ENCODE measurements at regions not wholly inside any gene's neighbourhood (a gene's known extent, or its start where the extent isn't known, plus 50 kb on each side); places are given as distances from the start of the nearest gene placed in this dataset.

DNA sequence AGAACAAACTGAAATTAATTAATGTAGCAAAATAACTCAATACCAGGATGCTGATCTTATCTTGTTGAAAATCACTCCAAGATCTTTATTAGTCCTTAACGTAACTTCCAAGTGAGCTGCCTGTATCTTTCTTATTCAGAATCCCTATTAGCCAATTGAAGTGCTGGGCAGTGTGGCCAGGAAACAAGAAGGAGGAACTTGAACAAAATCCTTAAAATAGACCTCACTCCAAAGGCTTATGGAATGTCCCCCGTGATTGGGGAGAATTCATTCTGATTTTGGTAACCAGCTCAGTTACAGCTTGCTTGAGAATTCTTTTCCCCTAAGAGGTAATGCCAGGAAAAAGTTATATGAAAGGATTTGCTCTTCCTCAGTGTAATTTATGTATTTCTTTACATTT is 171.0 kb downstream of the DEPDC1B start:
- TF ChIP-seq EP300 (IDR thresholded peaks at IDR 0.05) (no peak), POLR2A (IDR thresholded peaks at IDR 0.05) (no peak)
- TF ChIP-seq, protein P1, sequence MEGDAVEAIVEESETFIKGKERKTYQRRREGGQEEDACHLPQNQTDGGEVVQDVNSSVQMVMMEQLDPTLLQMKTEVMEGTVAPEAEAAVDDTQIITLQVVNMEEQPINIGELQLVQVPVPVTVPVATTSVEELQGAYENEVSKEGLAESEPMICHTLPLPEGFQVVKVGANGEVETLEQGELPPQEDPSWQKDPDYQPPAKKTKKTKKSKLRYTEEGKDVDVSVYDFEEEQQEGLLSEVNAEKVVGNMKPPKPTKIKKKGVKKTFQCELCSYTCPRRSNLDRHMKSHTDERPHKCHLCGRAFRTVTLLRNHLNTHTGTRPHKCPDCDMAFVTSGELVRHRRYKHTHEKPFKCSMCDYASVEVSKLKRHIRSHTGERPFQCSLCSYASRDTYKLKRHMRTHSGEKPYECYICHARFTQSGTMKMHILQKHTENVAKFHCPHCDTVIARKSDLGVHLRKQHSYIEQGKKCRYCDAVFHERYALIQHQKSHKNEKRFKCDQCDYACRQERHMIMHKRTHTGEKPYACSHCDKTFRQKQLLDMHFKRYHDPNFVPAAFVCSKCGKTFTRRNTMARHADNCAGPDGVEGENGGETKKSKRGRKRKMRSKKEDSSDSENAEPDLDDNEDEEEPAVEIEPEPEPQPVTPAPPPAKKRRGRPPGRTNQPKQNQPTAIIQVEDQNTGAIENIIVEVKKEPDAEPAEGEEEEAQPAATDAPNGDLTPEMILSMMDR (IDR thresholded peaks at IDR 0.05) = no peak
